Inflammatory macrophage (primary cell): ENCODE measurements at regions not wholly inside any gene's neighbourhood (a gene's known extent, or its start where the extent isn't known, plus 50 kb on each side); places are given as distances from the start of the nearest gene placed in this dataset.

ENCODE experiments used
- DNase-seq, 2 donors: peaks; one replicate each; pipeline ENCODE4 v3.0.0-alpha.2; 2020 to 2022

DNA sequence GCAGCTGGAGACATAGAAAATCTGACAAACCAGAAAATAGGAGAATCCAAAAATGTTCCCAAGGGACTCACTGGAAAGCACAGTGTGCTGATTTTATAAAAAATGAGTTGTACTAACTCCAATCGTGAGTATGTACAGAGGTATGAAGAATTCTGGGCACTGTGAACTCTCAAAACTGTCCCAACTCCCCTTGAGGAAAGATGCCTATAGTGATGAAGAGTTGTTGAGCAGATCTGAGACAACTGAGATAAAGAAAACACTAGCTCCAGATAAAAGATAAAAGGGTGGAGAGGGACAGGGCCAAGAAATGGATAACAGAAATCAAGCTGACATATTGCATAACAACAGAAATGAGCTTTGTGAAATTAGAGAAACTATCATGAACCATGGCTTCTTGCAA, 481.4 kb downstream of the MAFB start:
- DNase-seq, result no peak

DNA sequence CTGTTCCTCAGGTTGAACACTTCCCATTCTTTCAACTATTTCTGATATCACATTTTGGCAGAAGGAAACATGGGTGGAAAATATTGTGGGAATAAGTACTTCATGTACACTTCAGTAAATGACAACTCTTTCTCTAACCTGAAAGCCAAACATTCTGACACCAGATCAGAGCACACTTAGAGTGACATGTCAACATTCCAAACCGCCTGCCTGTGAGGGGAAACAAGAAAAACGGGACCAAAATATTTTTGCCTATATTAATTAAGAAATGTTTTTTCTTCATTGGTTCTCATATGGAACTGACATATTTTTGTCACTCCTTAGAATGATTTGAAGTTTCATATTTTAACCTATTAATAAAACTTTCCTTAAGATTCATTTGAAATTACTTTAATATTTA, 483.1 kb downstream of the MAFB start:
- no peak for DNase-seq

GRCh38 chr20:40203032-40203431, 486.0 kb downstream of the MAFB start:
- no peak for DNase-seq

- peak; percentile 24 to 34 for DNase-seq
Measured at GRCh38 chr20:40197691-40198090, 491.3 kb downstream of the MAFB start.

GRCh38 chr20:40196846-40197436, 492.1 kb downstream of the MAFB start:
- DNase-seq, result no peak

DNA sequence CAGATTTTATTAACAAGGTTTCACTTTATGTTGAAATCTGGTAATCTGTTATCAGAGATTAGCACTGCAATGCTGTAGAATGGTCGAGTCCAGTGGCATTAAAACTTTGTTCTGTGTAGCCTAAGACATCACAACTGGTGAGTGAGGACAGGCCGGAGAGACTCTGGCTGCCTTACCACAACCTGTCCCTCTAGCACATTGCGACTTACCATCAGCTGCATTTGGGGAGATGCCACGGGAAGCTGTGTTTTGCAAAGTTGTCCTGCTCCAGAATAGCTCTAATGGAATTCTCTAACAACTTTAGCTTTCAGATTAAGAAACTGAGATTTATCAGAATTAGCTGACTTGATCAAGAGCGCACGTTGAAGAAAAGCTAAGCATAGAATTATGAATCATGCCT, 493.3 kb downstream of the MAFB start:
- no peak for DNase-seq

DNA sequence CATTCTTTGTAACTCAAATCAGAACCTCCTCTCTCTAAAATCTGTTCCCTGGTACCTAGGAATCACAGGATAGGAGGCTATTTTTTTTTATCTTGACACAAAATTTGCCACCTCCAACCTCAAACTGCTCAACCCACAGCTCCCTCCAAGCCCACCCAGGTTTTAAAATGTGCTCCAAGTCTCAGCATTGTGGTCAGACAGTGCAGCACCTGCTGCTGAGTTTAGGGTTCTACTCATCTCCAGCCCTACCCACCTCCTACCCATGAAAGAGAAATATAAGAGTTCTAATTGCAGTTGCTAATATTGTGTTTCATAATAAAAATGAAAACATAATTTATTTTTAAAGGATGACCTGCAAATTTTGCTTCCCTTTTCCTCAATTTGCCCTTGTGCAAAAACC, 496.5 kb downstream of the MAFB start:
- peak; percentile 17 to 40 for DNase-seq

GRCh38 chr20:40192081-40192480, 497.0 kb downstream of the MAFB start:
- DNase-seq, result peak in 1 of 2 donors; percentile 24

DNA sequence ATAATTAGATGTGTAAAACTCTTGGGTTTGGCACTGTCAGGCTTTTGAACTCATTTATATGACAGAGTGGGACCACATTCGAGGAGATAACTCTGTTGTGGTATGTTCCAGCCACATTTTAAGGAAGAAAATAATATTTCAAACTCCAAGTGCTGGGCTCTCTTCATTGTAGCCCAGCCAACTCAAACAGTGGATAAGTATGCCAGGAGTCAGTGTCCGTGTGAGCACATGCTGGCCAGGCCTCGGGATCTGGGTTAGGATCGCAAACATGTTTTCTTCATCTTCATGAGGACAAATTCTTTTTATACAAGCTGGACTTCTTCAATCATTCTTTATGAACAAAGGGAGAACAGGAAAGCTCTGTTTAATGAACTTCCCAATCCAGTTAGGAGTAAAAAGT, 497.5 kb downstream of the MAFB start:
- no peak for DNase-seq

GRCh38 chr20:40189621-40190020, 499.4 kb downstream of the MAFB start:
- DNase-seq, result no peak

DNA sequence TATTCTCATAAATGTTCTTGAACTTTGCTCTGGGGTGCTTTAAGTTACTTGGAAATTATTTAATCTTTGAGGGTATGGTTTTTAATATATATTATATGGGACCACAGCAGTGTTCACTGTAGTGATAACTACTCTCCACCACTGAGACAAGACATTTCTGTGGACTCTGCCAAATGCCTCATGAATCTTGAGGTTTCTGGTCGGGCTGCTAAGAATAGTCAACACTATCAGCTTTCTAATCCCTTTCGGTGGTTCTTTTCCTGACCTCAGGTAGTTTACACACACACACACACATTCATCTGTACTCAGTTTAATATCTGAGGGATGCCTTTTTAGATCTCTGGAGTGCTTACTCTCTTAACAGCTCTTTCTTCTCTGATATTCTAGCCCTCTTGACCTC, 500.7 kb downstream of the MAFB start:
- no peak for DNase-seq

DNA sequence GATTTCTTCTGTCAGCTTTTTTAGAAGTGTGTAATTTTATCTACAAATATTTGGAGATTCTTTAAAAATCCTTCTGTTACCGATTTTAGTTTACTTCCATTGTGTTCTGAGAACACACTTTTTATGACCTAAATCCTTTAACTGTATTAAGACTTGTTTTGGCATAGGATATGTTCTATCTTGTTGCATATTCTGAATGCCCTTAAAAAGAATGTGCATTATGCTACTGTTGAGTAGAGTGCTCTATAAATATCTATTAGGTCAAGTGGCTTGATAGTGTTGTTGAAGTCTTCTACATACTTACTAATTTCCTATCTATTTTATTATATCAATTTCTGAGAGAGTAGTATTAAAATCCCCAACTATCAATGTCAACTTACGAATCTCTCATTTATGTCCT, 502.2 kb downstream of the MAFB start:
- DNase-seq, result no peak

- DNase-seq, result no peak
Measured at GRCh38 chr20:40181676-40182075, 507.4 kb downstream of the MAFB start.

- DNase-seq, result no peak
Measured at GRCh38 chr20:40176098-40176841, 512.8 kb downstream of the MAFB start.

DNA sequence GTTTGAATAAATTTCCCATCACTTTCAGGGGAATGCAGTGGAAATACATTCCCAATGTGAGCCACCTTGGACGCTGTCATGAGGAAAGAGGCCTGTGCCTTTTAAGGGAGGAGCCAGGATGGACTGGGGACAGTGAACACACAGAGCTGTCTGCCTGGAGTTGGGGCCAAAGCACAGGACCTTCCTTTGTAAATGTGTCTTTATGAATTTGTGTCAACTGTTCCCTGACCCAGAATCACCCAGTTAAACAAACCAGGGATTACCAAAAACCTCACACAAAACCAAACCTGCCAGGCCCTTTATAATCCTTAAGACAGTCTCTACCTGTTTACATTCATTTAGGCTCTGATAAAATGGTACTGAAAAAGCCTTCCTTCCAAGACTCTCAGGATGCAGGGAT, 513.7 kb downstream of the MAFB start:
- no peak for DNase-seq

GRCh38 chr20:40173872-40174271, 515.2 kb downstream of the MAFB start:
- DNase-seq, result peak; percentile 12 to 21

- DNase-seq, result no peak
Measured at GRCh38 chr20:40168981-40169620, 519.9 kb downstream of the MAFB start.

DNA sequence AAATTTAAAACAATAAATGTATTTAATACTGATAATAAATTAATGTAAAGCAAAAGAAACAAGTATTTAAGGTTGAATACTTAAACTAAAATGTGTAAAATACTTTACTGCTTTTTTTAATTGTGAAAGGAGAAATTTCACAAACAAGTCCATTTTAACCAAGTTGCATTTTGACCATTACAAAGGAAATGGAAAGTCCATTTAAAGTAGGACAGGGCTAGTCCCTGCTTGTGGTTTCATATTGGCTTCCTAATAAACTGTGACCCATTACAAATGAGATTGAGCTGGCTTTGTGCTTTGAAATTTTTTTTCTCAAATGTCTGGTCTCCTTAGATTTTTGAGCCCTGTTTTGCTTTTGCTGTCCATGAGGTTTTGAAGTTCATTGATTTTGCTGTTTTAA, 527.6 kb downstream of the MAFB start:
- no peak for DNase-seq

GRCh38 chr20:40160097-40160550, 528.9 kb downstream of the MAFB start:
- peak; percentile 63 to 75 for DNase-seq

DNA sequence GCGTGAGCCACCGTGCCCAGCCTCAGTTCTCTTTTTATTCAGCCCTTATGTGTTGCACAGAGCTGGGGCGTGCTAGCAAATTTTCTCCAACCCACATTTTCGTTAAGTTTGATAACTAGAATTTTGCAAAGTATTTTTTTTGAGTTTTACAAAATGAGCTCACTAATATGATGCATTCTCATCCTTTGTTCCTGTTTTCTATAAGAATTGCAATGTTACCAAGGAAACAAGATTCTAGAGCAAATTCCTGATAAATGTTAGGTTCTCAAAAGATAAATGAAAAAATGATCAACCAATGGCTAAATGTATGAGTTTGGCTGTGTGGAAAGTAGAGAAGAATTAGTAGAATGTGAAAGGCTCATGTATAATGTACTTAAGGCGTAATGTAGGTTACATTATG, 529.8 kb downstream of the MAFB start:
- peak in 1 of 2 donors; percentile 34 for DNase-seq

DNA sequence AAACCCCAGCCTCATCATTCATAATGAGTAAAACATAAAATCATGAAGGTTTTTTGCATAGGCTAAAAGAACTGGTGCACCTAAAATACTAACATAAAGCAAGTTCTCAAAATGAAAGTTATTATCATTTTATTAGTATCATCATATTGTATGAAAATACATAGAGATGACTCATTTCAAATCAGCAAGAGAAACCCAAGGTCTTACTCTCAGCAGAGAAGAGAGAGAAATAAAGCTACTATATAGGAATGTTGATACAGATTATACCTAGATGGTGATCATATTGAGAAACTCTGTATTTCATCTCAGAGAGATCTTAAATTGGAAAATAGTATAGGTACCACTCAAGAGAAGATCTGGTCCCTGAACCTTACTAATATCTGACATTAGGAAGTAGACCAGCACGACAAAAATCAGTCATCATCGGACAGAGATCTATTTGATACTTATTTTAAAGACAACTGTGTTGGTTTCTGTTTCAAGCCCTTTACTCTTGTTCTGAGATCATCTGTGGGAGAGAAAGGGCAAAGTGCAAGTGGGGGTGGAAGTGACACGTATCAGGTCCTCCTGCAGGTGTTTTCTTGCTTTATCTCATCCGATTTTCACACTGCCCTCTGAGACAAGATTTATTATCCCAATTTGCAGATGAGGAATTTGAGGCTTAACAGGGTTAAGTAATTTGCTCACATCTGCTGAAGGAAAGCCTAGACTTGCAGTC, 532.3 kb downstream of the MAFB start:
- DNase-seq, result no peak

DNA sequence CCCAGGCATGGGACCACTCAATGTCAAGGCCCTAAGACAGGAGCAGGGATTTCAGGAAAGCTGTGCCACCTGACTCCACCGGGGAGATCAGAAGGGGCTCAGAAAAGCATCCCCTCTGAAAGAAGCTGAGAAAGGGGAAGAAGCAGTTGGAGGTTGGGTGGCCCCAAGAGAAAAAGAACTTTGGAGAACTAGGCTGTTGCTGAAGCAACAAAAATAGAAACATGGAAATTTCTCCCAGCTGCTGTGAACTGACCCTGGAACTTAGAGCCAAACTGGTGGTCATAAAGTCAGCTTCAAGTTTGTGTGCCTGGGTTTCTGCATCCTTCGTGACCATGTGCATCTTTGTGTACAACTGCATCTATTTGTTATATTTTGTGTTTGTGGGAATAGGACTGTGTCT, 534.5 kb downstream of the MAFB start:
- no peak for DNase-seq

- DNase-seq, result no peak
Measured at GRCh38 chr20:40148886-40149285, 540.1 kb downstream of the MAFB start.
